ENCODE measurements at regions not wholly inside any gene's neighbourhood (a gene's known extent, or its start where the extent isn't known, plus 50 kb on each side); places are given as distances from the start of the nearest gene placed in this dataset.

GRCh38 chr2:52144590-52144989 is 1112.7 kb upstream of the NRXN1 start:
- DNase-seq (no peak), ATAC-seq (no peak)
- H3K27me3 ChIP-seq (ENCODE audit: low read depth) = no peaks in the 10 kb centered on the region
- intact Hi-C loops (cut with DNase I) = no loop called here
- H3K4me1 ChIP-seq = no peaks in the 10 kb centered on the region
- H3K36me3 ChIP-seq = no peaks in the 10 kb centered on the region
- H3K27ac ChIP-seq = no peak overlapping the region
- no peak for TF ChIP-seq CTCF (IDR thresholded peaks at IDR 0.05)
- no peaks in the 10 kb centered on the region for H3K9me3 ChIP-seq
- no peak overlapping the region for H3K4me3 ChIP-seq

DNA sequence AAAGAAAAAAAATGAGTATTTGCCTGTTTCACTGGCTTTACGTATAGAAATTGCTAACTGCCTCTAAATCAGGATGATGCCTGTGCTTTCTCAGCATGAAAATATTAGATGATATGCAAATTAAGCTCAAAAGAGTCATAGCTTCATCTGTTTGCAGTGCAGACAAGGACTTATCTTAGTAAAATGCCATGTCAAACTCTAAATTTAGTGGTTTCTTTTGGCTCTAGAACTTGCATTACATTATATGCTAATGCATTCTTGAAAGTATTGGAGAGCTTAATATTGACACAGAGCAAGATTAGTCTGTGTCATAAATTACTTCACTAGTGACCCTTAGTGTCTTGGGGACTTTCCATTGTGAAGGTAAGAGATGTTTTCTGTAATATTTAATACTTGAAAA is 1109.1 kb upstream of the NRXN1 start:
- intact Hi-C loops (cut with DNase I) = no loop called here
- Histone ChIP-seq H3K4me3 (no peak overlapping the region), H3K27me3 (ENCODE audit: low read depth) (no peaks in the 10 kb centered on the region), H3K4me1 (no peaks in the 10 kb centered on the region), H3K36me3 (no peaks in the 10 kb centered on the region), H3K27ac (no peak overlapping the region), H3K9me3 (no peaks in the 10 kb centered on the region)
- ATAC-seq (no peak), DNase-seq (no peak)
- no peak for TF ChIP-seq CTCF (IDR thresholded peaks at IDR 0.05)

DNA sequence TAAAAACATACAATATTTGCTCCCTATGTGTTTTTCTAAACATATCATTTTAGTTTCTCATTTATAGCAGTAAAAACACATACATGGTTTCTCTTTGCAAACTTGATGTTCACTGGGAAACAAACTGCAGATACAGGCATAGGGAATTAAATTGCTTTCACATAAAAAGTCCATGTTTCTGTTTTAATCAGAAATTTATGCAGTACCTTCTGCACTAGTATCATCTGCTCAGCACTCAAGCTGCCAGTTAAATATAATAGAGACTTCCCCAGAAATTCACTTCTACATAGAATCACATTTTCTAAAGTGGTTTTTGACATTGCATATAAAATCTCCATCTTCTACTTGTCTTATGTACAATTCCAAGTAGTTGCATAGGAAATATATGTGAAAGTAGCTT is 1107.3 kb upstream of the NRXN1 start:
- H3K9me3 ChIP-seq = no peaks in the 10 kb centered on the region
- H3K4me1 ChIP-seq = no peaks in the 10 kb centered on the region
- TF ChIP-seq CTCF (IDR thresholded peaks at IDR 0.05) = no peak
- no peak overlapping the region for H3K27ac ChIP-seq
- H3K4me3 ChIP-seq = no peak overlapping the region
- no peak for DNase-seq
- intact Hi-C loops (cut with DNase I) = no loop called here
- H3K36me3 ChIP-seq = no peaks in the 10 kb centered on the region
- ATAC-seq = no peak
- no peaks in the 10 kb centered on the region for H3K27me3 ChIP-seq (ENCODE audit: low read depth)

DNA sequence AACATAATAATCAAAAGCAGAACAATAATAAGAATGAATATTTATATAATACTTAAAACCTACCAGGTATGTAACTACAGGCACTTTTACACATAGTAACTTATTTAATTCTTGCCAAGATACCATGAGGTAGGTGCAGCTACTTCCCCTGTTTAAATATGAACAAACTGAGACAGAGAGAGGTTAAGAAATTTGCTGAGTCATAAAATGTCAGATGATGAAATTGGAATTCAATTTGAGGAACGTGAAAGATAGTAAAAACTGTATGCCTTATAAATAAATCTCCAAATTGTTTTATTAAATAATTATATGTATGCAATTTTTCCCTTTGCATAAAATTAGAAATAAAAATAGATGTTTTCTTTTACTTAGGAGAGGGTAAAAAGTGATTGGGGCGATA is 1103.3 kb upstream of the NRXN1 start:
- Histone ChIP-seq H3K27ac (no peak overlapping the region), H3K36me3 (no peaks in the 10 kb centered on the region), H3K4me1 (no peaks in the 10 kb centered on the region), H3K27me3 (ENCODE audit: low read depth) (no peaks in the 10 kb centered on the region), H3K9me3 (no peaks in the 10 kb centered on the region), H3K4me3 (no peak overlapping the region)
- no peak for TF ChIP-seq CTCF (IDR thresholded peaks at IDR 0.05)
- no peak for DNase-seq
- intact Hi-C loops (cut with DNase I) = no loop called here
- ATAC-seq = no peak

DNA sequence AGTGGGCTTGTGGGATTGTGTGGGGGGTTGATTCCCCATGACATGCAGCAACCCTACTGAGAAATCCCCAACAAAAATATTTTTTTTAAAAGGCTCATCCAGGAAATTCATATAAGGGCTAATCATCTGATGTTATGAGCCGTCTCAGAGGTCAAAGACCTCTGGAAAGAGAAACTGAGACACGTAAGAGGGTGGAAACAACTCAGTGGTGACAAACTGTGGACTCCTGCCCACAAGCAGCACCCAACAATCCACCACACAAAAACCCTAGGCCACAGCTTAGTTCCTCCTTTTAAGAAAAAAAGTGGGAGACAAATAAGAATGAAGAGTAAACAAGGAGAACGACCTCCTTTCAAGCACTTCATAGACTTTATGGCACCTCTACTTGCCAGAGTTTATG is 1096.1 kb upstream of the NRXN1 start:
- no peak for ATAC-seq
- TF ChIP-seq CTCF (IDR thresholded peaks at IDR 0.05) = no peak

DNA sequence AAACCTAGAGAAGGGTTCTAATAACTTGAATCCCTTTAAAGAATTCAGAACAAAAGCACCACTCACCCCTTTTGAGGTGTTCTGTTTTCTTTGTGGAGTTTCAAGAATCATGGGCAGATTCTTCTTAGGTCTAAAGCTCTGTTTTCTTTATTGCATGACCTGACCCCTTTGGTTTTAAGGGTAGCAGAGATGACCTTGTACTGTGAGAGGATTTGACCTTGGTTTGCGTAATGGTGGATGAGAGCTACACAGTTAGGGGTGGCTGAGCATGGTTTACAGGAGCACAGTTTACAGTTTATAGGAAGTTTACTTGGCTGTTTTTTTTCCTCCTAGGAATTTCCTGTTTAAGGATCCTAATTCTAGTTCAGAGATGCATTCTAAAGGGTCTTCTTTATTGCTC is 1095.6 kb upstream of the NRXN1 start:
- no peaks in the 10 kb centered on the region for H3K27me3 ChIP-seq (ENCODE audit: low read depth)
- no peak overlapping the region for H3K27ac ChIP-seq
- no peak overlapping the region for H3K4me3 ChIP-seq
- H3K36me3 ChIP-seq = no peaks in the 10 kb centered on the region
- intact Hi-C loops (cut with DNase I) = no loop called here
- DNase-seq (no peak), ATAC-seq (no peak)
- H3K4me1 ChIP-seq = no peaks in the 10 kb centered on the region
- H3K9me3 ChIP-seq = no peaks in the 10 kb centered on the region
- no peak for TF ChIP-seq CTCF (IDR thresholded peaks at IDR 0.05)

More for the DNA sequence above, 1096.1 kb upstream of the NRXN1 start:
- H3K4me3 ChIP-seq = no peak overlapping the region
- no peaks in the 10 kb centered on the region for H3K9me3 ChIP-seq
- no peaks in the 10 kb centered on the region for H3K36me3 ChIP-seq
- DNase-seq = no peak
- no peak overlapping the region for H3K27ac ChIP-seq
- H3K4me1 ChIP-seq = no peaks in the 10 kb centered on the region
- no peaks in the 10 kb centered on the region for H3K27me3 ChIP-seq (ENCODE audit: low read depth)
- intact Hi-C loops (cut with DNase I) = no loop called here
